ENCODE measurements at regions not wholly inside any gene's neighbourhood (a gene's known extent, or its start where the extent isn't known, plus 50 kb on each side); places are given as distances from the start of the nearest gene placed in this dataset.

DNA sequence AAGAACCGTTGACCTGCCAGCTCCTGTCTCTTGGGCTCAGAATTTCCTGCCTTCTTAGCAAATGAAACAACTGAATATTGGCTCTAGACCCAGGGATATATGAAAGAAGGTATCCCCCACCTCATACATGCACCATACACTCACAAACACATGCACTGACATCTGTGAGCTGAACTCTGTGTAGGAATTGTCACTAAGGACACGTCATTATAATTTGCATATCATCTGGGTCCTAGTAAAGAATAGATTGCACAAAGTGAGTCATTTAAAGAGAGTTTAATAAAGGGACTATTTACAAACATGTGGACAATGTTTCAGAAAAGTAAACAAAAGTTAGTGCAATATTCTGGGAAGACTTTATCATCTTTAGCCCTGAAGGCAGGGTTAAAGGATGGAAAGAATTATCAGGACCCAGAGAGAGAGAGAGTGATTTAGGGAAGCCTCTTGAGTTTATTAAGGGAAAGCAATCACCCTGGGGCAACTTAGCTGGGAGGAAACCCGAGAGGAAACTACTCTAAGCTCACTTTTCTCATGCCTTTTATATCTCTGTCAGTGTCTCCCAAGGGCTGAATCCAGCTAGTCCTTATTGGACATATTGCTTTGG lies 74.1 kb upstream of the PLA2G4A start (continued):
- TF ChIP-seq CBFB (CRISPR knock-in tag; IDR thresholded peaks at IDR 0.05; ENCODE audit: low read depth) (no peak), FOXJ3 (CRISPR knock-in tag; IDR thresholded peaks at IDR 0.05; ENCODE audit: borderline replicate concordance) (no peak), SOX15 (CRISPR knock-in tag; IDR thresholded peaks at IDR 0.05) (no peak), RELA (CRISPR knock-in tag; IDR thresholded peaks at IDR 0.05; ENCODE audit: borderline replicate concordance) (no peak), ESRRA (CRISPR knock-in tag; IDR thresholded peaks at IDR 0.05; ENCODE audit: borderline replicate concordance) (no peak)
- TF ChIP-seq, protein P1, sequence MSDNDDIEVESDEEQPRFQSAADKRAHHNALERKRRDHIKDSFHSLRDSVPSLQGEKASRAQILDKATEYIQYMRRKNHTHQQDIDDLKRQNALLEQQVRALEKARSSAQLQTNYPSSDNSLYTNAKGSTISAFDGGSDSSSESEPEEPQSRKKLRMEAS (CRISPR knock-in tag; IDR thresholded peaks at IDR 0.05): no peak

DNA sequence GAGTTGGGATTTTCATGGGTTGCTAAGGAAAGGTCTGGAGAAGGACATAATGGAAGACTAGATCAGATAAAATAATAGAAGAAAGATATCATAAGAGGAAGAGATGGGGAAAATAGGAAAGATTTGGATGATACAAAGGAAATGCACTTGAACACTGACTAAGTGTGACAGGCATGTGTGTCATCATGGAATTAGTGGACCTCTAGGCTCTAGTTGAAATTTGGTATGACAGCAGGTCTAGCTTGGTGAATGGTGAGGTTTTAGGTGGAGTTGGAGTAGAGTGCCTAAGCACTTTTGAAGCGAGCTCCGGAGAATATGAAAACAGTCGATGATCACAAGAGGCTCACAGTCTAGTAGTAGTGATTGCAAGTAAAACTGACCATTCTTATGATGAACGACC lies 73.0 kb upstream of the PTGS2 start:
- ChIA-PET CTCF (no interaction called here), POLR2A (interaction anchor here (1.1 kb wide), 1 partner anchor 20 kb away, joined by 3 read pairs; no protein-coding TSS in a partner anchor)
- TF ChIP-seq, protein P2, sequence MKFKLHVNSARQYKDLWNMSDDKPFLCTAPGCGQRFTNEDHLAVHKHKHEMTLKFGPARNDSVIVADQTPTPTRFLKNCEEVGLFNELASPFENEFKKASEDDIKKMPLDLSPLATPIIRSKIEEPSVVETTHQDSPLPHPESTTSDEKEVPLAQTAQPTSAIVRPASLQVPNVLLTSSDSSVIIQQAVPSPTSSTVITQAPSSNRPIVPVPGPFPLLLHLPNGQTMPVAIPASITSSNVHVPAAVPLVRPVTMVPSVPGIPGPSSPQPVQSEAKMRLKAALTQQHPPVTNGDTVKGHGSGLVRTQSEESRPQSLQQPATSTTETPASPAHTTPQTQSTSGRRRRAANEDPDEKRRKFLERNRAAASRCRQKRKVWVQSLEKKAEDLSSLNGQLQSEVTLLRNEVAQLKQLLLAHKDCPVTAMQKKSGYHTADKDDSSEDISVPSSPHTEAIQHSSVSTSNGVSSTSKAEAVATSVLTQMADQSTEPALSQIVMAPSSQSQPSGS (CRISPR knock-in tag; IDR thresholded peaks at IDR 0.05; ENCODE audit: borderline replicate concordance, low read depth): no peak
- TF ChIP-seq, protein P3, sequence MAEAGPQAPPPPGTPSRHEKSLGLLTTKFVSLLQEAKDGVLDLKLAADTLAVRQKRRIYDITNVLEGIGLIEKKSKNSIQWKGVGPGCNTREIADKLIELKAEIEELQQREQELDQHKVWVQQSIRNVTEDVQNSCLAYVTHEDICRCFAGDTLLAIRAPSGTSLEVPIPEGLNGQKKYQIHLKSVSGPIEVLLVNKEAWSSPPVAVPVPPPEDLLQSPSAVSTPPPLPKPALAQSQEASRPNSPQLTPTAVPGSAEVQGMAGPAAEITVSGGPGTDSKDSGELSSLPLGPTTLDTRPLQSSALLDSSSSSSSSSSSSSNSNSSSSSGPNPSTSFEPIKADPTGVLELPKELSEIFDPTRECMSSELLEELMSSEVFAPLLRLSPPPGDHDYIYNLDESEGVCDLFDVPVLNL (CRISPR knock-in tag; IDR thresholded peaks at IDR 0.05; ENCODE audit: borderline replicate concordance, low read depth): no peak
- TF ChIP-seq ZNF317 (CRISPR knock-in tag; IDR thresholded peaks at IDR 0.05; ENCODE audit: borderline replicate concordance, low read depth) (no peak), PRRX2 (CRISPR knock-in tag; IDR thresholded peaks at IDR 0.05) (no peak)
- no peak for DNase-seq (ENCODE audit: low spot score)
- Mint-ChIP-seq H3K4me1 (no peaks in the 10 kb centered on the region), H3K36me3 (peaks cover 5% of the 10 kb centered on the region), H3K9me3 (peaks cover 9% of the 10 kb centered on the region), H3K4me3 (no peak overlapping the region), H3K27ac (no peak overlapping the region), H3K27me3 (ENCODE audit: low read depth) (no peaks in the 10 kb centered on the region)
- no peak for ATAC-seq

DNA sequence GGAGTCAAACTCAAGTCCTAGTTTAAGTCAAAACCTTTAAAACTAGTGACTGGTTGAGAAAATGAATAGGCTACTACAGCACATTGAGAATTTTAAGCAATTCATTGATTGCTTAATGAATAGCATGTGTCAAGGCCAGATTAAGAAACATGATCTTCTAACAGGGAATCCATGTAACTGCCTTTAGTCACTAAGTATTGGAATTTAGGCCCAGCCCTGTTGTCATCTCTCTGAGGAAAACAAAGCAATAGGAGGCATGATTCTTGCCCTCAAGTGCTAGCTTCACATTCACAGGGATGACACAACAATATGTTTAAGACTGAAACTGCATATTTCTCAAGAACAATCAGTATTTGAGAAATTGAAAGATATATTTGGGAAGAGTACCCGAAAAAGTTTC lies 70.0 kb upstream of the PTGS2 start:
- no peak for ATAC-seq
- Mint-ChIP-seq H3K36me3 (peaks cover 23% of the 10 kb centered on the region), H3K27me3 (ENCODE audit: low read depth) (no peaks in the 10 kb centered on the region), H3K27ac (no peak overlapping the region), H3K4me1 (no peaks in the 10 kb centered on the region), H3K4me3 (no peak overlapping the region), H3K9me3 (peaks cover 27% of the 10 kb centered on the region)
- DNase-seq (ENCODE audit: low spot score): no peak
- CTCF ChIA-PET: interaction anchor here (0.8 kb wide), 1 partner anchor 28 kb away, joined by 3 read pairs; no protein-coding TSS in a partner anchor
- POLR2A ChIA-PET: no interaction called here
- TF ChIP-seq RELA (CRISPR knock-in tag; IDR thresholded peaks at IDR 0.05; ENCODE audit: borderline replicate concordance): no peak
- TF ChIP-seq HMGA2 (CRISPR knock-in tag; IDR thresholded peaks at IDR 0.05): no peak
- TF ChIP-seq FOXJ3 (CRISPR knock-in tag; IDR thresholded peaks at IDR 0.05; ENCODE audit: borderline replicate concordance): no peak
- TF ChIP-seq, protein P4, sequence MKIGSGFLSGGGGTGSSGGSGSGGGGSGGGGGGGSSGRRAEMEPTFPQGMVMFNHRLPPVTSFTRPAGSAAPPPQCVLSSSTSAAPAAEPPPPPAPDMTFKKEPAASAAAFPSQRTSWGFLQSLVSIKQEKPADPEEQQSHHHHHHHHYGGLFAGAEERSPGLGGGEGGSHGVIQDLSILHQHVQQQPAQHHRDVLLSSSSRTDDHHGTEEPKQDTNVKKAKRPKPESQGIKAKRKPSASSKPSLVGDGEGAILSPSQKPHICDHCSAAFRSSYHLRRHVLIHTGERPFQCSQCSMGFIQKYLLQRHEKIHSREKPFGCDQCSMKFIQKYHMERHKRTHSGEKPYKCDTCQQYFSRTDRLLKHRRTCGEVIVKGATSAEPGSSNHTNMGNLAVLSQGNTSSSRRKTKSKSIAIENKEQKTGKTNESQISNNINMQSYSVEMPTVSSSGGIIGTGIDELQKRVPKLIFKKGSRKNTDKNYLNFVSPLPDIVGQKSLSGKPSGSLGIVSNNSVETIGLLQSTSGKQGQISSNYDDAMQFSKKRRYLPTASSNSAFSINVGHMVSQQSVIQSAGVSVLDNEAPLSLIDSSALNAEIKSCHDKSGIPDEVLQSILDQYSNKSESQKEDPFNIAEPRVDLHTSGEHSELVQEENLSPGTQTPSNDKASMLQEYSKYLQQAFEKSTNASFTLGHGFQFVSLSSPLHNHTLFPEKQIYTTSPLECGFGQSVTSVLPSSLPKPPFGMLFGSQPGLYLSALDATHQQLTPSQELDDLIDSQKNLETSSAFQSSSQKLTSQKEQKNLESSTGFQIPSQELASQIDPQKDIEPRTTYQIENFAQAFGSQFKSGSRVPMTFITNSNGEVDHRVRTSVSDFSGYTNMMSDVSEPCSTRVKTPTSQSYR (CRISPR knock-in tag; IDR thresholded peaks at IDR 0.05): no peak
- no peak for TF ChIP-seq TEAD1 (CRISPR knock-in tag; IDR thresholded peaks at IDR 0.05)
- TF ChIP-seq NFE2L1 (CRISPR knock-in tag; IDR thresholded peaks at IDR 0.05): no peak
- no peak for TF ChIP-seq ZBTB21 (CRISPR knock-in tag; IDR thresholded peaks at IDR 0.05; ENCODE audit: borderline replicate concordance)
- TF ChIP-seq, protein P5, sequence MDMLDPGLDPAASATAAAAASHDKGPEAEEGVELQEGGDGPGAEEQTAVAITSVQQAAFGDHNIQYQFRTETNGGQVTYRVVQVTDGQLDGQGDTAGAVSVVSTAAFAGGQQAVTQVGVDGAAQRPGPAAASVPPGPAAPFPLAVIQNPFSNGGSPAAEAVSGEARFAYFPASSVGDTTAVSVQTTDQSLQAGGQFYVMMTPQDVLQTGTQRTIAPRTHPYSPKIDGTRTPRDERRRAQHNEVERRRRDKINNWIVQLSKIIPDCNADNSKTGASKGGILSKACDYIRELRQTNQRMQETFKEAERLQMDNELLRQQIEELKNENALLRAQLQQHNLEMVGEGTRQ (CRISPR knock-in tag; IDR thresholded peaks at IDR 0.05): no peak
- TF ChIP-seq CBFB (CRISPR knock-in tag; IDR thresholded peaks at IDR 0.05; ENCODE audit: low read depth): no peak
- TF ChIP-seq, protein P6, sequence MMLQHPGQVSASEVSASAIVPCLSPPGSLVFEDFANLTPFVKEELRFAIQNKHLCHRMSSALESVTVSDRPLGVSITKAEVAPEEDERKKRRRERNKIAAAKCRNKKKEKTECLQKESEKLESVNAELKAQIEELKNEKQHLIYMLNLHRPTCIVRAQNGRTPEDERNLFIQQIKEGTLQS (CRISPR knock-in tag; conservative IDR thresholded peaks at IDR 0.05): no peak
- TF ChIP-seq MYBL2 (CRISPR knock-in tag; IDR thresholded peaks at IDR 0.05): no peak
- TF ChIP-seq, protein P2 (CRISPR knock-in tag; IDR thresholded peaks at IDR 0.05; ENCODE audit: borderline replicate concordance, low read depth): no peak
- no peak for TF ChIP-seq IRF2 (CRISPR knock-in tag; IDR thresholded peaks at IDR 0.05; ENCODE audit: borderline replicate concordance, low read depth)
- no peak for TF ChIP-seq NR3C1 (CRISPR knock-in tag; conservative IDR thresholded peaks at IDR 0.05; ENCODE audit: low read depth)
- TF ChIP-seq, protein P7, sequence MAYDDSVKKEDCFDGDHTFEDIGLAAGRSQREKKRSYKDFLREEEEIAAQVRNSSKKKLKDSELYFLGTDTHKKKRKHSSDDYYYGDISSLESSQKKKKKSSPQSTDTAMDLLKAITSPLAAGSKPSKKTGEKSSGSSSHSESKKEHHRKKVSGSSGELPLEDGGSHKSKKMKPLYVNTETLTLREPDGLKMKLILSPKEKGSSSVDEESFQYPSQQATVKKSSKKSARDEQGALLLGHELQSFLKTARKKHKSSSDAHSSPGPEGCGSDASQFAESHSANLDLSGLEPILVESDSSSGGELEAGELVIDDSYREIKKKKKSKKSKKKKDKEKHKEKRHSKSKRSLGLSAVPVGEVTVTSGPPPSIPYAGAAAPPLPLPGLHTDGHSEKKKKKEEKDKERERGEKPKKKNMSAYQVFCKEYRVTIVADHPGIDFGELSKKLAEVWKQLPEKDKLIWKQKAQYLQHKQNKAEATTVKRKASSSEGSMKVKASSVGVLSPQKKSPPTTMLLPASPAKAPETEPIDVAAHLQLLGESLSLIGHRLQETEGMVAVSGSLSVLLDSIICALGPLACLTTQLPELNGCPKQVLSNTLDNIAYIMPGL (CRISPR knock-in tag; IDR thresholded peaks at IDR 0.05): no peak
- no peak for TF ChIP-seq TCF7 (CRISPR knock-in tag; IDR thresholded peaks at IDR 0.05; ENCODE audit: low read depth)
